ENCODE measurements at regions not wholly inside any gene's neighbourhood (a gene's known extent, or its start where the extent isn't known, plus 50 kb on each side); places are given as distances from the start of the nearest gene placed in this dataset.

- TF ChIP-seq CBX8 (IDR thresholded peaks at IDR 0.05; ENCODE audit: borderline replicate concordance, extremely low read depth, low read depth, low read length, poor library complexity, severe bottlenecking) = no peak
- TF ChIP-seq ZNF274 (IDR thresholded peaks at IDR 0.05; ENCODE audit: borderline replicate concordance, low read depth, low read length) = no peak
- no peak for TF ChIP-seq ZNF384 (IDR thresholded peaks at IDR 0.05; ENCODE audit: low read depth, low read length)
- no peak for TF ChIP-seq ELF1 (tag; IDR thresholded peaks at IDR 0.05)
- TF ChIP-seq ETS2 (tag; IDR thresholded peaks at IDR 0.05; ENCODE audit: borderline replicate concordance, poor library complexity, severe bottlenecking) = no peak
- TF ChIP-seq CTCF (IDR thresholded peaks at IDR 0.05 in 2 of 3, conservative IDR thresholded peaks at IDR 0.05 in 1 of 3; ENCODE audit: insufficient read depth in 2 of 3, low read depth in 1 of 3, low read length in 3 of 3) = no peak
Observed at GRCh38 chr16:47858333-47858982, 297.3 kb downstream of the ABCC12 start.
